MCF 10A (cell line): ENCODE measurements at regions not wholly inside any gene's neighbourhood (a gene's known extent, or its start where the extent isn't known, plus 50 kb on each side); places are given as distances from the start of the nearest gene placed in this dataset.

Source experiments
- BruUV-seq: library from RNA; stranded (reverse); fragments of 400-500 nt; replicated peaks from 2 replicates; lab custom pipeline; 2021; lab: Mats Ljungman, UMichigan
- CTCF ChIA-PET: fragments of 300-600 bp; sonication (Branson Sonifier 250); formaldehyde crosslinking; extraction: SDS; loops from one replicate; lab custom pipeline; 2021; ENCODE audit warnings: antibody characterized with exemption, inconsistent platforms; lab: Yijun Ruan, JAX
- POLR2A ChIA-PET: fragments of 300-600, 350-650 bp; sonication (Branson Sonifier 250); formaldehyde crosslinking; extraction: SDS; loops from one replicate; lab custom pipeline; 2020; ENCODE audit warnings: antibody characterized with exemption, inconsistent platforms; lab: Yijun Ruan, JAX
- DNase-seq: peaks from one replicate; pipeline ENCODE4 v3.0.0-alpha.2; 2018; ENCODE audit not compliant: unreplicated experiment
- H3K27ac Mint-ChIP-seq: one replicate; pipeline ENCODE4 v1.8.0; 2022; ENCODE audit warnings: mild to moderate bottlenecking, low read depth, mixed read lengths; ENCODE audit not compliant: unreplicated experiment
- H3K27me3 Mint-ChIP-seq: one replicate; pipeline ENCODE4 v1.8.0; 2022; ENCODE audit warnings: mixed read lengths; ENCODE audit not compliant: insufficient read depth, unreplicated experiment
- H3K36me3 Mint-ChIP-seq: one replicate; pipeline ENCODE4 v1.8.0; 2022; ENCODE audit warnings: mild to moderate bottlenecking, moderate library complexity, mixed read lengths; ENCODE audit not compliant: insufficient read depth, unreplicated experiment
- H3K4me1 Mint-ChIP-seq: one replicate; pipeline ENCODE4 v1.8.0; 2022; ENCODE audit warnings: mixed read lengths; ENCODE audit not compliant: insufficient read depth, unreplicated experiment
- H3K4me3 Mint-ChIP-seq: one replicate; pipeline ENCODE4 v1.8.0; 2022; ENCODE audit warnings: mild to moderate bottlenecking, moderate library complexity, mixed read lengths; ENCODE audit not compliant: unreplicated experiment
- H3K9me3 Mint-ChIP-seq: one replicate; pipeline ENCODE4 v1.8.0; 2022; ENCODE audit warnings: mixed read lengths; ENCODE audit not compliant: unreplicated experiment
- CTCF ChIP-seq: fragments of 200-600 bp; IDR thresholded peaks from one replicate; pipeline ENCODE4 v1.8.0; 2022; ENCODE audit warnings: antibody characterized with exemption, mild to moderate bottlenecking; ENCODE audit not compliant: unreplicated experiment
- intact Hi-C: fragments of 100-400 bp; cut with micrococcal nuclease; formaldehyde crosslinking; loops from 2 replicates; pipeline ENCODE4 v1.14.1; 2022

- TF ChIP-seq CTCF, result no peak
- Mint-ChIP-seq H3K27me3 (no peaks in the 10 kb centered on the region), H3K4me1 (no peaks in the 10 kb centered on the region), H3K27ac (no peak overlapping the region), H3K4me3 (no peak overlapping the region), H3K36me3 (no peaks in the 10 kb centered on the region), H3K9me3 (peaks cover 17% of the 10 kb centered on the region)
- peak; percentile 38 for DNase-seq
- ChIA-PET POLR2A (no interaction called here), CTCF (interaction anchor here (0.6 to 1.0 kb wide), 2 partner anchors 670 to 863 kb away, joined by 3 to 5 read pairs; no protein-coding TSS in a partner anchor)
- intact Hi-C loops, result no loop called here
- no TSS peak for BruUV-seq
Observed at GRCh38 chr1:199646761-199647160, 380.7 kb upstream of the NR5A2 start.

GRCh38 chr1:199657449-199657848 lies 370.1 kb upstream of the NR5A2 start:
- Mint-ChIP-seq H3K27ac (no peak overlapping the region), H3K4me3 (no peak overlapping the region), H3K4me1 (no peaks in the 10 kb centered on the region), H3K36me3 (no peaks in the 10 kb centered on the region), H3K27me3 (no peaks in the 10 kb centered on the region), H3K9me3 (no peaks in the 10 kb centered on the region)
- TF ChIP-seq CTCF, result no peak
- POLR2A ChIA-PET, result interaction anchor here (0.7 to 1.0 kb wide), 2 partner anchors 12 to 297 kb away, joined by 3 to 4 read pairs; no protein-coding TSS in a partner anchor
- CTCF ChIA-PET, result interaction anchor here (0.6 to 0.8 kb wide), 2 partner anchors 27 to 870 kb away, joined by 3 to 4 read pairs; no protein-coding TSS in a partner anchor
- DNase-seq, result no peak
- intact Hi-C loops, result no loop called here
- BruUV-seq, result no TSS peak

- Mint-ChIP-seq H3K4me3 (no peak overlapping the region), H3K4me1 (no peaks in the 10 kb centered on the region), H3K27me3 (no peaks in the 10 kb centered on the region), H3K9me3 (no peaks in the 10 kb centered on the region), H3K36me3 (no peaks in the 10 kb centered on the region), H3K27ac (no peak overlapping the region)
- TF ChIP-seq CTCF, result no peak
- no peak for DNase-seq
- BruUV-seq, result no TSS peak
- intact Hi-C loops, result no loop called here
- CTCF ChIA-PET, result no interaction called here
- POLR2A ChIA-PET, result no interaction called here
Observed at GRCh38 chr1:199660071-199660470, 367.4 kb upstream of the NR5A2 start.

GRCh38 chr1:199665371-199665770 lies 362.1 kb upstream of the NR5A2 start:
- Mint-ChIP-seq H3K4me1 (no peaks in the 10 kb centered on the region), H3K36me3 (no peaks in the 10 kb centered on the region), H3K27me3 (no peaks in the 10 kb centered on the region), H3K4me3 (no peak overlapping the region), H3K9me3 (no peaks in the 10 kb centered on the region), H3K27ac (no peak overlapping the region)
- intact Hi-C loops, result no loop called here
- DNase-seq, result no peak
- BruUV-seq, result no TSS peak
- POLR2A ChIA-PET, result no interaction called here
- CTCF ChIA-PET, result interaction anchor here (0.6 kb wide), 2 partner anchors 323 to 908 kb away, joined by 3 to 4 read pairs; no protein-coding TSS in a partner anchor
- TF ChIP-seq CTCF, result no peak
